ENCODE measurements at regions not wholly inside any gene's neighbourhood (a gene's known extent, or its start where the extent isn't known, plus 50 kb on each side); places are given as distances from the start of the nearest gene placed in this dataset.

DNA sequence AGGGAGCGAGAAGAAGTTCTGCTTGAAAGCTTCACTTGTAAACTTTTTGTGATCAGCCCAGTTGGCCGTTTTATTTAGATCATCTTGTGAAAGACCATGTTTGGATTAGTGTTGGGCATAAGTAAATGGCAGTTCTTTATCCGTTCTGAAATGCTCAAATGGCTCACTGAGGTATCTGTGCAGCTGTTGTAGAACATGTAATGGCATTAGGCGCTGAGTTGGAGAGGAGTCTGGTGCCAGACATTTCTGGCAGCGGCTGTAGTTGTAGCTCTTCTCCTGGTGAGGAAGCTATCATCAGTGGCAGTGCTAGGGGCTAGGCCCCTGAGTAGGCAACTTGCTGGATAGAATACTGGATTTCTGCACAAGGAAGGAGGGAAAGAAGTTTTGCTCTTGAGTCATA lies 321.6 kb downstream of the LMO4 start:
- TF ChIP-seq EP300 (IDR thresholded peaks at IDR 0.05): no peak
- TF ChIP-seq POLR2AphosphoS5 (IDR thresholded peaks at IDR 0.05): no peak
- TF ChIP-seq POLR2A (IDR thresholded peaks at IDR 0.05): no peak
- TF ChIP-seq, protein P1, sequence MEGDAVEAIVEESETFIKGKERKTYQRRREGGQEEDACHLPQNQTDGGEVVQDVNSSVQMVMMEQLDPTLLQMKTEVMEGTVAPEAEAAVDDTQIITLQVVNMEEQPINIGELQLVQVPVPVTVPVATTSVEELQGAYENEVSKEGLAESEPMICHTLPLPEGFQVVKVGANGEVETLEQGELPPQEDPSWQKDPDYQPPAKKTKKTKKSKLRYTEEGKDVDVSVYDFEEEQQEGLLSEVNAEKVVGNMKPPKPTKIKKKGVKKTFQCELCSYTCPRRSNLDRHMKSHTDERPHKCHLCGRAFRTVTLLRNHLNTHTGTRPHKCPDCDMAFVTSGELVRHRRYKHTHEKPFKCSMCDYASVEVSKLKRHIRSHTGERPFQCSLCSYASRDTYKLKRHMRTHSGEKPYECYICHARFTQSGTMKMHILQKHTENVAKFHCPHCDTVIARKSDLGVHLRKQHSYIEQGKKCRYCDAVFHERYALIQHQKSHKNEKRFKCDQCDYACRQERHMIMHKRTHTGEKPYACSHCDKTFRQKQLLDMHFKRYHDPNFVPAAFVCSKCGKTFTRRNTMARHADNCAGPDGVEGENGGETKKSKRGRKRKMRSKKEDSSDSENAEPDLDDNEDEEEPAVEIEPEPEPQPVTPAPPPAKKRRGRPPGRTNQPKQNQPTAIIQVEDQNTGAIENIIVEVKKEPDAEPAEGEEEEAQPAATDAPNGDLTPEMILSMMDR (IDR thresholded peaks at IDR 0.05): no peak
- Histone ChIP-seq H3K27ac (no peak overlapping the region), H3K4me1 (no peaks in the 10 kb centered on the region), H3K9me3 (no peaks in the 10 kb centered on the region), H3K4me3 (no peak overlapping the region), H3K27me3 (no peaks in the 10 kb centered on the region), H3K36me3 (no peaks in the 10 kb centered on the region)
- 89 to 96% methylated on average over 2 to 3 of the region's 5 CpGs for WGBS, 2 donors (ENCODE audit: low coverage in 1 of 2)
- ATAC-seq: no peak

DNA sequence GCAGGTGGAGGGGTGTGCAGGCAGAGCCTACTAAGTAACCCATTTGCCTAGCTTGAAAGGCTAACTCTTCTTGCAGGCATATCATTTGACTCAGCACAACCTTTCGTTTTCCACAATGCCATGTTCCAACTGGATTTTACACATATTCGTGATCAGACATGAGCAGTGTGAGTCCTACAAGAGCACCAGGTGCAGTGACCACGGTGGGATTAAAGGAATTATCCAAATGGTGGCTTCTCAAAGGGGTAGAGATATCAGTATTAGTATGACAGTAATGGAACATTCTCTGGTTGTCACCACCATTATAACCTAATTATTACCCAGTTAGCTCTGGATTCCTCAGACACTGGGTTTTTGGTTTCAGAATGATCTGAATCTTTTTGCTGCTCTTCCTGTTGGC lies 323.5 kb downstream of the LMO4 start:
- H3K4me3 ChIP-seq: no peak overlapping the region
- no peaks in the 10 kb centered on the region for H3K27me3 ChIP-seq
- 95% methylated on average over 3 of the region's 3 CpGs for WGBS, 2 donors (ENCODE audit: low coverage in 1 of 2)
- H3K9me3 ChIP-seq: no peaks in the 10 kb centered on the region
- H3K36me3 ChIP-seq: no peaks in the 10 kb centered on the region
- H3K27ac ChIP-seq: no peak overlapping the region
- TF ChIP-seq POLR2AphosphoS5 (IDR thresholded peaks at IDR 0.05): no peak
- TF ChIP-seq, protein P1 (IDR thresholded peaks at IDR 0.05): no peak
- no peaks in the 10 kb centered on the region for H3K4me1 ChIP-seq
- ATAC-seq: no peak

DNA sequence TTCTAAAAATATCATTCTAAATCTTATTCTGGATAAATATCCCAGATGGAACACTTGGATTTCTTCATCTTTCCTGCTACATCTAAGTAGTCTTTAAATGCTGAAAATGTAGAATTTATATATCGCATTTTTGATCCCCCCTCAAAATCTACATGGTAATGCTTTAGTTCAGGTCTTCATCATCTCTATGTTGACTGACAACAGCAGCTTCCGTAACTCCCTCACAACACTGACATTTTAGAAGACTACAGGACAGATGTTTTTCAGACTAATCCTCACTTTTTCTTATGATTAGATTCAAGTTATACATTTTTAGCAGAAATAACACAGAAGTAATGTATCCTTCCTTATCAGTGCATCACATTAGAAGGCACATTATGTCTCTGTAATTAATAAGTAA lies 336.5 kb downstream of the LMO4 start:
- Histone ChIP-seq H3K4me1 (no peaks in the 10 kb centered on the region), H3K27me3 (no peaks in the 10 kb centered on the region), H3K27ac (no peak overlapping the region), H3K4me3 (no peak overlapping the region), H3K36me3 (no peaks in the 10 kb centered on the region), H3K9me3 (peaks cover 0 to 11% (median 0%) of the 10 kb centered on the region in 3 donors)
- ATAC-seq: no peak
- 100% methylated on average over 2 of the region's 2 CpGs for WGBS, 2 donors (ENCODE audit: low coverage in 1 of 2)
- no peak for TF ChIP-seq POLR2AphosphoS5 (IDR thresholded peaks at IDR 0.05)
- TF ChIP-seq, protein P1 (IDR thresholded peaks at IDR 0.05): no peak

DNA sequence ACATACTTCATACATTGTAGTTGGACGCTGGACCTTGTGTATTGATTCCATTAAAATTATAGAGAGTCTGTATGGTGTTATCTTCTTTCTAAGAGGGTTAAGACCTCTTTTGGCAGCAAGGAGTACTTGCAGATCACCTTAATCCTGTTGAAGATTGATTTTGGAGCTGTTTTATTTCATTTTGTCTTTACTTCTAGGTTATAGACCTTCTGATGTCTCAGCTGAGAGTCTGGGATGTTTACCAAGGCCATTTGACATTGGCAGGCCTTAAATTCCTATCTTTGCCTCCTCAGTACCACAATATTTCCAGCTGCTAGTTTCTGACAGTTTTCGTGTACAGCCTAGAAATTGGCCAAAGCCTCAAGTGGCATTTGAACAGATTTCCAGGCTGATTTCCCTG lies 338.0 kb downstream of the LMO4 start:
- Histone ChIP-seq H3K9me3 (no peaks in the 10 kb centered on the region), H3K36me3 (no peaks in the 10 kb centered on the region), H3K27ac (no peak overlapping the region), H3K27me3 (no peaks in the 10 kb centered on the region), H3K4me1 (no peaks in the 10 kb centered on the region), H3K4me3 (no peak overlapping the region)
- TF ChIP-seq, protein P1 (IDR thresholded peaks at IDR 0.05): no peak
- TF ChIP-seq POLR2A (IDR thresholded peaks at IDR 0.05) (no peak), POLR2AphosphoS5 (IDR thresholded peaks at IDR 0.05) (no peak), EP300 (IDR thresholded peaks at IDR 0.05) (no peak)
- no peak for ATAC-seq
- WGBS, 2 donors (ENCODE audit: low coverage in 1 of 2): 70 to 100% methylated on average over 1 to 2 of the region's 2 CpGs

DNA sequence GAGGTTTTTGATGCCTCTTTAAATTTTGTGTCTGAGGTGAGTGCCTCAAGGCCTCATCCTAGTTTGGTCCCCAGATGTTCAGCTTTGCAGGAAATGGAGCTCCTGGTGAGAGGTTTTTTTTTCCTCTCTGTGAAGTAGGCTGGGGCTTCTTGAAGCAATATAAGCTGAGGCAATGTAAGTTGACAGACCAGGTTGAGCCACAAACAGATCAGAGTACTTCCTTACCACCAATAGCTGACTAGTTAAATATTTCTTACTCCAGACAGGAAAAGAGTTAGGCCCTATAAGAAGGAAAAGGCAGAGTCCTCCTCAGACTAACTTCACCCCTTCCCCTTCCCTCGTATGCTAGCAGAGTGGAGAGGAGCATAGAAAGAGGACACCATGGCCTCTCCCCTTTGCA lies 341.0 kb downstream of the LMO4 start:
- H3K4me3 ChIP-seq: no peak overlapping the region
- ATAC-seq: no peak
- H3K4me1 ChIP-seq: no peaks in the 10 kb centered on the region
- no peaks in the 10 kb centered on the region for H3K36me3 ChIP-seq
- no peak for TF ChIP-seq POLR2AphosphoS5 (IDR thresholded peaks at IDR 0.05)
- TF ChIP-seq EP300 (IDR thresholded peaks at IDR 0.05): no peak
- no peaks in the 10 kb centered on the region for H3K9me3 ChIP-seq
- H3K27ac ChIP-seq: no peak overlapping the region
- no peaks in the 10 kb centered on the region for H3K27me3 ChIP-seq
- 60% methylated on average over 1 of the region's 1 CpG; no CpG with 5 or more reads in 1 of the 2 donors for WGBS, 2 donors (ENCODE audit: low coverage in 1 of 2)

DNA sequence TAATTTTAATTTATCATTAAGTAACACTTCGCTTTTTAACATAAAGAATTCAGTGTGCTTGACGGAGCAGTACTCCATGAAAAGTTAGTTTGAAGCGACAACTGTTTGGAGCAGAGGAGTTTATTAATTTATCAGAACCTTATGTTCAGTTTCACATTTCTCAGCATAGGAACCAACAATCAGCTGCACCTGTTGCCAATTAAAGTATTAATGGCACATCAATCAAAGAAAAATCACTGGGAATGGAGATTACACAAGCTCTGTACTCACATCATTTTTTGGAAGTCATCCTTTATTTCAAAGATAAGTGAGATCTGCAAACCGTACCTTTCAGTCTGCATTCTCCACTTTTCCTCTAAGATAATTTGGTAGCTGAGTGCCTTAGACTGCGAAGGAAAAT lies 344.6 kb downstream of the LMO4 start:
- no peaks in the 10 kb centered on the region for H3K36me3 ChIP-seq
- H3K27ac ChIP-seq: no peak overlapping the region
- 85 to 92% methylated on average over 5 of the region's 5 CpGs for WGBS, 2 donors (ENCODE audit: low coverage in 1 of 2)
- no peak for ATAC-seq
- no peaks in the 10 kb centered on the region for H3K4me1 ChIP-seq
- no peaks in the 10 kb centered on the region for H3K9me3 ChIP-seq
- TF ChIP-seq EP300 (IDR thresholded peaks at IDR 0.05) (no peak), POLR2A (IDR thresholded peaks at IDR 0.05) (no peak), POLR2AphosphoS5 (IDR thresholded peaks at IDR 0.05) (no peak)
- TF ChIP-seq, protein P1 (IDR thresholded peaks at IDR 0.05): no peak
- no peak overlapping the region for H3K4me3 ChIP-seq
- H3K27me3 ChIP-seq: no peaks in the 10 kb centered on the region
